NOMO-1 (cell line): ENCODE measurements at regions not wholly inside any gene's neighbourhood (a gene's known extent, or its start where the extent isn't known, plus 50 kb on each side); places are given as distances from the start of the nearest gene placed in this dataset.
"Not testable (repeated sequence)": the region's sequence is repeated elsewhere in the genome, so short reads cannot be mapped to it uniquely, and the experiment has no call there.

Experiments
- DNase-seq, 2 experiments: peaks; one replicate each; lab custom pipeline; 2025; ENCODE audit not compliant: unreplicated experiment in 2 of 2; lab: John Stamatoyannopoulos, UW

DNA sequence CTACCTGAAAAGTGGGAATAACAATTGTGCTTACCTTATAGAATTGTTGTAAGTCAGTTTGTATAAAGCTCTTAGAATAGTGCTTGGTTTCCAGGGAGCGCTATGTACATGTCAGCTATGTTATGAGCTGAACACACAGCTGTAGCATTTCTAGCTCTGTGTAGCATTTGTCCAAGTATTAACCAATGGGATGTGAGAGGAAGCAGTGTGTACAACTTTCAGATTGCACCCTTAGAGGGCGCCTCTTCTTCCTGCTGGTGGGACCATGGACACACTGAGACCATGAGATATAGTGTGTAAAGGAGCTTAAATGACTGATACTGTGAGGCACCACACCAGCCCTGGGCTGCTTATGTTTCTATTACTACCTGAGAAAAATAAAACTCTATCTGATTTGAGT, 380.2 kb downstream of the LNPK start:
- DNase-seq = no peak

DNA sequence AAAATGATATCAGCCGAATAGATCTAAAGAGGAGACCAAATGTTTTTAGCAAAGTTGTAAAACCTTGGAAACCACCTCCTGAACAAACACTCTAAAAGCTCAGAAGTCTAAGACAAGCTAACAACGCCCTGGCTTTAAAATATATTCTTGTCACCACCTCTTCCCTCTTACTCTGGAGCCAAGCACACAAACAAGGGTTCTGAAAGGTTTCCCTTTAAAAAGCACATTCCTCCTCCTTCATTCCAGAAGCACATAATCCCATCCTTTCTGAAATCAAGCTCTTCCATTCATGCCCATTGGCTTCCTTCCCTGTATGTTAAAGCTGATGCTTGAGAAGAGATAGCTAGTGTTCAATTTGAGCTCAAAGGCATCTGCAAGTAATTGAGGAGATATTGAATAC, 382.0 kb downstream of the LNPK start:
- no peak for DNase-seq

GRCh38 chr2:175619179-175620045, 382.7 kb downstream of the LNPK start:
- no peak for DNase-seq

DNA sequence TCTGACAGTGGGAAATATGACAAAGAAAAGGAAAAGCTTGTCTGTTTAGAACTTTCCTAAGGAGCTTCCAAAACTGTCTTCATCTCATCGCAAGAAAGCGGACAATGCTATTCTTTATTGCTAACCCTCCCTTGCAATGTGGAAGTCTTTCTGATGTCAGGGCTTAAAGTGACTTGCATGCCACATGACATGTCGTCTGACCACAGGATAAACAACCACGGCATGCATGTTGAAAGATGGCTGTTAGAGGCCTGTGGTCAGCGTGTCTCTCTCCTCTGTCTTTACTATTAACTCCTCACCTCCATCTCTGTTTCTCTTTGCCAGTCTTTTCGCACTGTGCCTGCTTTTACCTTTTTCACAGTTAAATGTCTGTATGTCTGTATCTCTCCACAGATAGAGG, 389.8 kb downstream of the LNPK start:
- DNase-seq = peak in 1 of 2 experiments; percentile 33

- DNase-seq = no peak
Measured at GRCh38 chr2:175606010-175606841, 395.8 kb downstream of the LNPK start.

DNA sequence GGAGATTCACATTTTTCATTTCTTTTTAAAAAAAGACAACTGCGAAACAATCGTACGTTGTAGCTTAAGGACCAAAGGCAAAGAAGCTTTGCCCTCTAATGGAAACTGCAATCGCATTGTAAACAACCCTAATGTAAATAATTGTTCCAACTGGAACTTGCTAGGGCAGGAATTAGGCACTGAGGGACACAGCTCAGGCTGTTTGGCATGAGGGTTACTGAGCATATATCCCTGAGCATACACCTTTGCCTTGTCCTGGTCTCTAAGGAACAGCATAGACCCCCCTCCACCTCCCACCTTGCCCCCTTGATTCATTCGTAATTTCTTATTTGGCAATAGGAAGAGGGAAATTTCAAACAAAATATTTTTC, 396.4 kb downstream of the LNPK start:
- no peak for DNase-seq

GRCh38 chr2:175601969-175602368, 400.1 kb downstream of the LNPK start:
- DNase-seq = no peak

GRCh38 chr2:175599966-175600831, 401.9 kb downstream of the LNPK start:
- DNase-seq = no peak

DNA sequence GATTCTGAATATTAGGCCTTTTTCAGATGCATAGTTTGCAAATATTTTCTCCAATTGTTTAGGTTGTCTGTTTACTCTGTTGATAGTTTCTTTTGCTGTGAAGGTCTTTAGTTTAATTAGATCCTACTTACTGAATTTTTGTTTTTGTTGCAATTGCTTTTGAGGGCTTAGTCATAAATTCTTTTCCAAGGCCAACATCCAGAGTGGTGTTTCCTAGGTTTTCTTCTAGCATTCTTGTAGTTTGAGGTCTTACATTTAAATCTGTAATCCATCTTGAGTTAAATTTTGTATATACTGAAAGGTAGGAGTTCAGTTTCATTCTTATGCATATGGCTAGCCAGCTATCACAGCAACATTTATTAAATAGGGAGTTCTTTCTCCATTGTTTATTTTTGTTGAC, 404.8 kb downstream of the LNPK start:
- DNase-seq = no peak

- DNase-seq = no peak
Measured at GRCh38 chr2:175595139-175595538, 406.9 kb downstream of the LNPK start.

DNA sequence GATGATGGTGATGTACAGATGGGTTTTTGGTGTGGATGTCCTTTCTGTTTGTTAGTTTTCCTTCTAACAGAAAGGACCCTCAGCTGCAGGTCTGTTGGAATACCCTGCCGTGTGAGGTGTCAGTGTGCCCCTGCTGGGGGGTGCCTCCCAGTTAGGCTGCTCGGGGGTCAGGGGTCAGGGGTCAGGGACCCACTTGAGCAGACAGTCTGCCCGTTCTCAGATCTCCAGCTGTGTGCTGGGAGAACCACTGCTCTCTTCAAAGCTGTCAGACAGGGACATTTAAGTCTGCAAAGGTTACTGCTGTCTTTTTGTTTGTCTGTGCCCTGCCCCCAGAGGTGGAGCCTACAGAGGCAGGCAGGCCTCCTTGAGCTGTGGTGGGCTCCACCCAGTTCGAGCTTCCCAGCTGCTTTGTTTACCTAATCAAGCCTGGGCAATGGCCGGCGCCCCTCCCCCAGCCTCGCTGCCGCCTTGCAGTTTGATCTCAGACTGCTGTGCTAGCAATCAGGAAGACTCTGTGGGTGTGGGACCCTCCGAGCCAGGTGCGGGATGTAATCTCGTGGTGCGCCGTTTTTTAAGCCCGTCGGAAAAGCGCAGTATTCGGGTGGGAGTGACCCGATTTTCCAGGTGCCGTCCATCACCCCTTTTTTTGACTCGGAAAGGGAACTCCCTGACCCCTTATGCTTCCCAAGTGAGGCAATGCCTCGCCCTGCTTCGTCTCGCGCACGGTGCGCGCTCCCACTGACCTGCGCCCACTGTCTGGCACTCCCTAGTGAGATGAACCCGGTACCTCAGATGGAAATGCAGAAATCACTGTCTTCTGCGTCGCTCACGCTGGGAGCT, 408.2 kb downstream of the LNPK start:
- not testable (repeated sequence) for DNase-seq

- DNase-seq = not testable (repeated sequence)
Measured at GRCh38 chr2:175588213-175588612, 406.7 kb upstream of the ATP5MC3 start.

- DNase-seq = no peak
Measured at GRCh38 chr2:175585496-175585895, 404.0 kb upstream of the ATP5MC3 start.

DNA sequence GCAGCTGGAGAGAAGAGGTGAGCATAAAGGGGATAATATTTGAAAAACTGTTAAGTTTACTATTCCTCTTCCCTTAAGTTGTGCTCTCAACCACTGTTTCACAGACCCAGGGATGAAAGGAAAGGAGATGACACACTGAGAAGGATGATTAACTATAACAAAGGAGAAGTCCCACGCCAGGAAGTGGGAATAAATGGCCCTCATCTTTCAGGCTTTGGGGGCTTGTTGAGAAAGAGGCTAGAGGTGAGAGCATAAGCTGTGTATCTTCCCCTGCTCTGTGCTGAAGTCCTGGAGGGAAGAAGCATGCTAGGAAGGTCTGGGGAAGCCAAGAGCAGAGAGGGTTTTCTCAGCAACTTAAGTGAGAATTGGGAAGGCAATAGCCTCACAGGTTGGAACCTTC, 399.1 kb upstream of the ATP5MC3 start:
- DNase-seq = no peak

DNA sequence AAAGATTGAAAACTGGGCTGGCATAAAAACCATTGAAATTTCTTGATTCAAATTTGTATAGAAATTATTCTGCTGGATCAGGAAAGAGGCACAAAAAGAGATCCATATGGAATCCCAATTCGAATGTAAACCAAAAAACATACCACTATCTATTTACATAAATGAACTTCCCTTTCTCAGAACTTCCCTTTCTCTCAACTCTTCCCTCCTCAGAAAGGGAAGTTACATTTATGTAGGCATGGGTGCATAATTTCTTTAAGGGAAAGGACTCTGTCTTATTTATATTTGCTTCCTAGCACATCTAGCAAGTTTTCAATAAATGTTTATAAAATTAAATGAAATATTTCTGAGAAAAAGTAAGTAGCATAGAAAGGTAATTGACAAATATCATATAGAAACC, 398.1 kb upstream of the ATP5MC3 start:
- DNase-seq = peak; percentile 32 to 88

DNA sequence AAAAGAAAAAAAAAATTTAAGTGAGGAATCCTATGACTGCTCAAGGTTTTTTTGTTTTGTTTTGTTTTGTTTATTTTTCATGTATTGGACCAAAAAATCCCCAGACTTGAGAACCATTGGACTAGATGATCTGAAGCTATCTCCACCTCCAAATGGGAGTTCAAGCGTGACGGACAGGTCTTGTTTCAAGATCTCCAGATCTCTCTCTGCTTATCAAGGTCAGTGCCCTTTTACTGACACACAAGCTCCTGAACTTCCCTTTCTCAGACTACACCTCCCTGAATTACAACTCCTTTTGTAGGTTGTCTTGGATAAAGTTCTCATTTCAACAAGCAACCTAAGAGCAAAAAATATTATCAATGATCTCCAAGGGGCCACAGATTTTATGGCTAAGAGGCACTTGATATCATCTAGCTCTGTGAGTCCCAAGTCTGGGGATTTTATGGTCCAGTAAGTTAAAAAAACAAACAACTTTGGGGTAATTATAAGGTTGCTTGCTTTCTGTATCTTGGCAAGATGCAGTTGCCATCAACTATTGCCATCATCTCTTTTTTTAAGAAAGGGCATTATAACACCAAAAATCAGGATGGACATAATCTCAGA, 396.0 kb upstream of the ATP5MC3 start:
- DNase-seq = no peak

DNA sequence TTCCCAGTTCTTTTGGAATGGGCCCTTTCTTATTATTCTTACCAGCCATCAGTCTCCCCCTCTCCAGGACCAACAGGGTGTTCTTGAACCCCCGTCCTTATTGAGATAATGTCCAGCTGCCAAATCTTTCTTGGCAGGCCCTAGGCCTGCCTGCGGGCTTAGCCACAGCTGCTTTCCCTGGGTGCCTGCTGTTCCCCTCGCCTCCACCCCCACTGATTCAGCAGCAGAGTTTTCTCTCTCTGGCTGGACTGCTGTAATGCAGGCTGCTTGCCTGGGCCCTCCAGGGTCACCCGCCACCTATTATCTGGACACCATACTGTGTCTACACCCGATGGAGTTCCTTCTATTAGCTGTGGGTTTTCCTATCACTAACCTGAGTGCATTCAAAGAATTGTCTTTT, 395.4 kb upstream of the ATP5MC3 start:
- no peak for DNase-seq

GRCh38 chr2:175576270-175576669, 394.8 kb upstream of the ATP5MC3 start:
- no peak for DNase-seq

DNA sequence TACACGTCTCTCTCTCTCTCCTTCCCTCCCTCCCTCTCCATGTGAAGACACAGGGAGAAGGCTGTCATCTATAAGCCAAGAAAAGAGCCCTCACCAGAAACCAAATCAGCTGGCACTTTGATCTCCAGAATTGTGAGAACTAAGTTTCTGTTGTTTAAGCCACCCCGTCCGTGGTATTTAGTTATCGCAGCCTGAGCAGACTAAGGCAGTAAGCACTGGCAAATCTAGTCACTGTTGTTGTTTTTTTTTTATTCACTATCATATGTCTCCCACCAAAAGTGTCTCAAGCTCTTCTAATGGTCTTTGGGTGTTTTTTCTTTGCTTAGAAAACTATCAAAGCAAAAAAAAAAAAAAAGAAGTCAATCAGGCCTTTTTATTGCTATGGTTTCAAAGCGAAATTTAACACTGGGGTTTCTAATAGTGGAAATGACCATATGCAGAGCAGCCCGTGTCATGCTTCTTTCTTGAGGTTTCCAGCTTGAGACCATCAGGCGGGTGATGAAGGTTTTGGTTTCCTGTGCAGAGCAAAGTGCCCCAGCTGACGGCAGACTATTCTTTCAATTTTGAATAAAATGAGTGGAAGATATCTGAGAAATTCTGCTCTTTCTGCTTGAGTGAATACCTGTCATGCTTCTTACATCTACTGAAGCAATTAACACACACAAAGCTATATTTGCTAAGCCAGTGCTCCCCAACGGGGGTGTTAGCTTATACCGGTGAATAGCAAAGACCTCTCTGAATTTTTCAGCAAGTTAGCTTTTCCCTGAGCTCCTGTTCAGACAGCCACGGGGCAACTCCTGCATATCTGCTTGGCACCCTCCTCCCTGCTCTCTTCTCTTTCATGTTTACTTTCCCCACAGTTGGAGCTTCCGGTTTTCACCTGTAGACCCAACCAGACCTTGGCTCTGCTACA, 394.1 kb upstream of the ATP5MC3 start:
- DNase-seq = no peak
